ENCODE measurements at regions not wholly inside any gene's neighbourhood (a gene's known extent, or its start where the extent isn't known, plus 50 kb on each side); places are given as distances from the start of the nearest gene placed in this dataset.
A peak's percentile ranks its signal among the peaks of the same experiment; 100 is the strongest.

GRCh38 chr4:99763635-99764101 lies 53.0 kb upstream of the DAPP1 start:
- peak; percentile 99 for ATAC-seq

GRCh38 chr4:99762728-99763127 lies 53.9 kb upstream of the DAPP1 start:
- no peak for TF ChIP-seq BACH2 (CRISPR knock-in tag; IDR thresholded peaks at IDR 0.05; ENCODE audit: borderline replicate concordance)
- no peak for TF ChIP-seq PATZ1 (CRISPR knock-in tag; IDR thresholded peaks at IDR 0.05; ENCODE audit: borderline replicate concordance)
- no peak for TF ChIP-seq ZNF70 (CRISPR knock-in tag; IDR thresholded peaks at IDR 0.05)
- no peak for TF ChIP-seq TSHZ2 (CRISPR knock-in tag; IDR thresholded peaks at IDR 0.05)
- no peak for TF ChIP-seq GLIS3 (CRISPR knock-in tag; IDR thresholded peaks at IDR 0.05)
- no peak for TF ChIP-seq TCF4 (CRISPR knock-in tag; IDR thresholded peaks at IDR 0.05; ENCODE audit: borderline replicate concordance)
- TF ChIP-seq POU6F1 (CRISPR knock-in tag; IDR thresholded peaks at IDR 0.05; ENCODE audit: borderline replicate concordance, low read depth), result no peak
- ATAC-seq, result no peak

More at GRCh38 chr4:99763635-99764101, 53.0 kb upstream of the DAPP1 start:
- 0 out of 2 replicates have a peak, but pooled peaks have one; percentile 39 for TF ChIP-seq ZC3H10 (CRISPR knock-in tag; IDR thresholded peaks at IDR 0.05)
- TF ChIP-seq ZFP3 (CRISPR knock-in tag; IDR thresholded peaks at IDR 0.05), result no peak
- peak; percentile 84 for TF ChIP-seq ISL1 (CRISPR knock-in tag; IDR thresholded peaks at IDR 0.05)

- no peak for TF ChIP-seq BACH2 (CRISPR knock-in tag; IDR thresholded peaks at IDR 0.05; ENCODE audit: borderline replicate concordance)
- no peak for TF ChIP-seq CSDC2 (CRISPR knock-in tag; IDR thresholded peaks at IDR 0.05)
- TF ChIP-seq ZC3H10 (CRISPR knock-in tag; IDR thresholded peaks at IDR 0.05), result no peak
- no peak for TF ChIP-seq TSHZ2 (CRISPR knock-in tag; IDR thresholded peaks at IDR 0.05)
- ATAC-seq, result no peak
These were observed 56.6 kb upstream of the DAPP1 start for GRCh38 chr4:99759988-99760387.

GRCh38 chr4:99759346-99759984 lies 57.2 kb upstream of the DAPP1 start:
- ATAC-seq, result no peak
- TF ChIP-seq TOX (CRISPR knock-in tag; IDR thresholded peaks at IDR 0.05; ENCODE audit: borderline replicate concordance) (no peak), TSHZ2 (CRISPR knock-in tag; IDR thresholded peaks at IDR 0.05) (no peak), CSDC2 (CRISPR knock-in tag; IDR thresholded peaks at IDR 0.05) (no peak)

Data from SK-N-SH treated with all-trans-retinoic acid at 6 μM for 48 hours (cell line).